SK-N-SH treated with all-trans-retinoic acid at 6 μM for 48 hours (cell line): ENCODE measurements at regions not wholly inside any gene's neighbourhood (a gene's known extent, or its start where the extent isn't known, plus 50 kb on each side); places are given as distances from the start of the nearest gene placed in this dataset.

ENCODE experiments used
- ATAC-seq: fragments of 200-7000 bp; cut with Tn5 transposase; 3 replicates; pipeline ENCODE4 v1.9.1; 2020; ENCODE audit warnings: mild to moderate bottlenecking, moderate library complexity
- ARNTL ChIP-seq: fragments of 450-650 bp; formaldehyde crosslinking; IDR thresholded peaks from 2 replicates; pipeline ENCODE4 v1.5.0; 2020; ENCODE audit warnings: low read depth, mild to moderate bottlenecking, moderate library complexity, borderline replicate concordance
- BACH2 ChIP-seq: fragments of 250-450 bp; sonication (Bioruptor Pico); IDR thresholded peaks from 2 replicates; pipeline ENCODE4 v1.9.0; 2021; ENCODE audit warnings: mild to moderate bottlenecking, borderline replicate concordance
- CREB5 ChIP-seq: fragments of 250-450 bp; sonication (Bioruptor Pico); IDR thresholded peaks from 2 replicates; pipeline ENCODE4 v1.5.1; 2020; ENCODE audit warnings: low read depth, mild to moderate bottlenecking, moderate library complexity
- CSDC2 ChIP-seq: fragments of 250-450 bp; sonication (Bioruptor Pico); IDR thresholded peaks from 2 replicates; pipeline ENCODE4 v1.5.0; 2020; ENCODE audit warnings: mild to moderate bottlenecking, moderate library complexity
- CSRNP3 ChIP-seq: fragments of 250-450 bp; sonication (Bioruptor Pico); IDR thresholded peaks from 2 replicates; pipeline ENCODE4 v1.5.1; 2021; ENCODE audit warnings: mild to moderate bottlenecking, moderate library complexity
- GLIS3 ChIP-seq: fragments of 250-450 bp; sonication (Bioruptor Pico); IDR thresholded peaks from 2 replicates; pipeline ENCODE4 v1.5.0; 2020; ENCODE audit warnings: mild to moderate bottlenecking, moderate library complexity
- ISL1 ChIP-seq: fragments of 250-450 bp; sonication (Bioruptor Pico); IDR thresholded peaks from 2 replicates; pipeline ENCODE4 v2.1.2; 2022; ENCODE audit warnings: mild to moderate bottlenecking, moderate library complexity
- OSR1 ChIP-seq: fragments of 250-450 bp; sonication (Bioruptor Pico); IDR thresholded peaks from 2 replicates; pipeline ENCODE4 v1.8.0; 2022; ENCODE audit warnings: moderate library complexity, mild to moderate bottlenecking, inconsistent platforms
- PATZ1 ChIP-seq: fragments of 250-450 bp; sonication (Bioruptor Pico); IDR thresholded peaks from 2 replicates; pipeline ENCODE4 v1.8.0; 2020; ENCODE audit warnings: mild to moderate bottlenecking, moderate library complexity, borderline replicate concordance
- POU6F1 ChIP-seq: fragments of 250-450 bp; sonication (Bioruptor Pico); IDR thresholded peaks from 2 replicates; pipeline ENCODE4 v1.8.0; 2021; ENCODE audit warnings: low read depth, mild to moderate bottlenecking, moderate library complexity, borderline replicate concordance
- PPARA ChIP-seq: fragments of 250-450 bp; sonication (Bioruptor Pico); IDR thresholded peaks from 2 replicates; pipeline ENCODE4 v1.5.0; 2020; ENCODE audit warnings: mild to moderate bottlenecking, borderline replicate concordance
- RARB ChIP-seq: fragments of 250-450 bp; sonication (Bioruptor Pico); IDR thresholded peaks from 2 replicates; pipeline ENCODE4 v1.8.0; 2021; ENCODE audit warnings: mild to moderate bottlenecking, moderate library complexity
- SNAI2 ChIP-seq: fragments of 250-450 bp; sonication (Bioruptor Pico); IDR thresholded peaks from 2 replicates; pipeline ENCODE4 v1.5.0; 2020; ENCODE audit warnings: mild to moderate bottlenecking, moderate library complexity
- TOX ChIP-seq: fragments of 250-450 bp; sonication (Bioruptor Pico); IDR thresholded peaks from 2 replicates; pipeline ENCODE4 v1.8.0; 2021; ENCODE audit warnings: mild to moderate bottlenecking, moderate library complexity, borderline replicate concordance
- TSHZ2 ChIP-seq: fragments of 250-450 bp; sonication (Bioruptor Pico); IDR thresholded peaks from 2 replicates; pipeline ENCODE4 v1.5.0; 2020; ENCODE audit warnings: mild to moderate bottlenecking, moderate library complexity
- ZC3H10 ChIP-seq: fragments of 250-450 bp; sonication (Bioruptor Pico); IDR thresholded peaks from 2 replicates; pipeline ENCODE4 v1.5.1; 2021; ENCODE audit warnings: mild to moderate bottlenecking, moderate library complexity
- ZFP3 ChIP-seq: fragments of 250-450 bp; sonication (Bioruptor Pico); IDR thresholded peaks from 2 replicates; pipeline ENCODE4 v1.5.0; 2020; ENCODE audit warnings: mild to moderate bottlenecking, moderate library complexity
- ZFP30 ChIP-seq: fragments of 450-650 bp; formaldehyde crosslinking; IDR thresholded peaks from 2 replicates; pipeline ENCODE4 v1.5.0; 2022; ENCODE audit warnings: mild to moderate bottlenecking, moderate library complexity
- ZNF565 ChIP-seq: fragments of 450-650 bp; formaldehyde crosslinking; conservative IDR thresholded peaks from 2 replicates; pipeline ENCODE4 v1.5.0; 2020; ENCODE audit warnings: low read depth, mild to moderate bottlenecking, moderate library complexity
- ZNF70 ChIP-seq: fragments of 450-650 bp; formaldehyde crosslinking; IDR thresholded peaks from 2 replicates; pipeline ENCODE4 v1.5.0; 2020; ENCODE audit warnings: mild to moderate bottlenecking, moderate library complexity

- TF ChIP-seq TSHZ2 (no peak), SNAI2 (CRISPR knock-in tag) (no peak), CSDC2 (CRISPR knock-in tag) (no peak), OSR1 (no peak), PPARA (CRISPR knock-in tag) (no peak), BACH2 (no peak)
Observed at GRCh38 chr12:13588574-13588973, 392.0 kb downstream of the EMP1 start (continued).

- TF ChIP-seq ZNF70 (no peak), BACH2 (no peak), TOX (CRISPR knock-in tag) (no peak), RARB (no peak), ZFP30 (CRISPR knock-in tag) (no peak), CSDC2 (CRISPR knock-in tag) (no peak), CREB5 (CRISPR knock-in tag) (no peak), SNAI2 (CRISPR knock-in tag) (no peak), ZC3H10 (no peak), ISL1 (CRISPR knock-in tag) (no peak), GLIS3 (CRISPR knock-in tag) (no peak), ARNTL (CRISPR knock-in tag) (no peak), CSRNP3 (CRISPR knock-in tag) (no peak), ZFP3 (CRISPR knock-in tag) (no peak), OSR1 (no peak), POU6F1 (CRISPR knock-in tag) (no peak), PATZ1 (CRISPR knock-in tag) (no peak), ZNF565 (CRISPR knock-in tag) (no peak), TSHZ2 (no peak)
Observed at GRCh38 chr12:13587721-13588390, 391.3 kb downstream of the EMP1 start.

More at GRCh38 chr12:13587721-13588390, 391.3 kb downstream of the EMP1 start:
- no peak for ATAC-seq
